DND-41 (cell line): ENCODE measurements at regions not wholly inside any gene's neighbourhood (a gene's known extent, or its start where the extent isn't known, plus 50 kb on each side); places are given as distances from the start of the nearest gene placed in this dataset.

ENCODE experiments used
- ATAC-seq: fragments of 200-7000 bp; cut with Tn5 transposase; 3 replicates; pipeline ENCODE4 v1.9.1; 2021; ENCODE audit warnings: low read depth; ENCODE audit not compliant: insufficient read depth
- DNase-seq: peaks from one replicate; pipeline ENCODE4 v3.0.0-alpha.2; 2020
- H2AFZ ChIP-seq: 2 replicates; pipeline ENCODE4 v1.6.0; 2012; ENCODE audit warnings: low read depth, low read length
- H3K27ac ChIP-seq: 2 replicates; pipeline ENCODE4 v1.5.1; 2012; ENCODE audit warnings: low read length, inconsistent platforms
- H3K27me3 ChIP-seq: fragments of 200-600 bp; sonication (generic); 2 replicates; pipeline ENCODE4 v1.6.0; 2012; ENCODE audit warnings: low read length, mild to moderate bottlenecking, inconsistent platforms; ENCODE audit not compliant: insufficient read depth, poor library complexity
- H3K36me3 ChIP-seq: 2 replicates; pipeline ENCODE4 v1.5.1; 2012; ENCODE audit warnings: low read length, inconsistent platforms; ENCODE audit not compliant: insufficient read depth
- H3K4me1 ChIP-seq: 2 replicates; pipeline ENCODE4 v1.5.1; 2012; ENCODE audit warnings: mild to moderate bottlenecking, low read length; ENCODE audit not compliant: insufficient read depth
- H3K4me2 ChIP-seq: 2 replicates; pipeline ENCODE4 v1.6.0; 2012; ENCODE audit warnings: mild to moderate bottlenecking, moderate library complexity, low read length, inconsistent platforms; ENCODE audit not compliant: insufficient read depth
- H3K4me3 ChIP-seq, 2 experiments: fragments of 200-600 bp in 1 of 2; shearing (Covaris generic) in 1 of 2; 2 replicates each; pipeline ENCODE4 v1.5.1; 2012 to 2016; ENCODE audit warnings: inconsistent platforms in 2 of 2, low read length in 2 of 2, mild to moderate bottlenecking in 2 of 2, low read depth in 1 of 2, moderate library complexity in 1 of 2
- H3K79me2 ChIP-seq: 2 replicates; pipeline ENCODE4 v1.6.0; 2012; ENCODE audit warnings: low read length, inconsistent platforms; ENCODE audit not compliant: insufficient read depth
- H3K9ac ChIP-seq: 2 replicates; pipeline ENCODE4 v1.6.0; 2012; ENCODE audit warnings: low read depth, mild to moderate bottlenecking, inconsistent platforms, low read length, moderate library complexity
- H3K9me3 ChIP-seq: 2 replicates; pipeline ENCODE4 v1.5.1; 2012; ENCODE audit warnings: low read length, moderate library complexity, mild to moderate bottlenecking, inconsistent platforms; ENCODE audit not compliant: insufficient read depth, severe bottlenecking
- H4K20me1 ChIP-seq: 2 replicates; pipeline ENCODE4 v1.6.0; 2012; ENCODE audit warnings: low read length; ENCODE audit not compliant: insufficient read depth
- CTCF ChIP-seq: IDR thresholded peaks from 2 replicates; pipeline ENCODE4 v1.5.1; 2012; ENCODE audit warnings: borderline replicate concordance, low read length, moderate library complexity, mild to moderate bottlenecking; ENCODE audit not compliant: poor library complexity, severe bottlenecking; ENCODE audit errors: extremely low read depth
- EZH2 ChIP-seq: IDR thresholded peaks from 3 replicates; pipeline ENCODE4 v1.6.1; 2012; ENCODE audit warnings: borderline replicate concordance, low read depth, mild to moderate bottlenecking, moderate library complexity, low read length, inconsistent platforms; ENCODE audit not compliant: severe bottlenecking

GRCh38 chr11:111045407-111045803 lies 200.1 kb upstream of the POU2AF2 start:
- no peaks in the 10 kb centered on the region for H3K36me3 ChIP-seq

GRCh38 chr11:111044751-111045406 lies 200.6 kb upstream of the POU2AF2 start:
- Histone ChIP-seq H3K27ac (no peak overlapping the region), H3K79me2 (no peaks in the 10 kb centered on the region), H4K20me1 (no peaks in the 10 kb centered on the region), H3K27me3 (no peaks in the 10 kb centered on the region), H3K9ac (no peak overlapping the region), H3K36me3 (no peaks in the 10 kb centered on the region), H3K4me1 (no peaks in the 10 kb centered on the region), H3K4me2 (no peak overlapping the region), H3K9me3 (peaks cover 1% of the 10 kb centered on the region), H3K4me3 (no peak overlapping the region), H2AFZ (no peak overlapping the region)
- no peak for TF ChIP-seq EZH2
- no peak for TF ChIP-seq CTCF
- ATAC-seq (no peak), DNase-seq (no peak)

More at GRCh38 chr11:111045407-111045803, 200.1 kb upstream of the POU2AF2 start:
- Histone ChIP-seq H3K9ac (no peak overlapping the region), H3K27me3 (no peaks in the 10 kb centered on the region), H2AFZ (no peak overlapping the region), H4K20me1 (no peaks in the 10 kb centered on the region), H3K4me2 (no peak overlapping the region), H3K27ac (no peak overlapping the region), H3K9me3 (no peaks in the 10 kb centered on the region), H3K4me1 (no peaks in the 10 kb centered on the region), H3K79me2 (no peaks in the 10 kb centered on the region), H3K4me3 (no peak overlapping the region)
- ATAC-seq (no peak), DNase-seq (no peak)
- TF ChIP-seq EZH2 (no peak), CTCF (no peak)

- Histone ChIP-seq H3K9ac (no peak overlapping the region), H3K79me2 (no peaks in the 10 kb centered on the region), H3K4me3 (no peak overlapping the region), H3K36me3 (no peaks in the 10 kb centered on the region), H3K27me3 (no peaks in the 10 kb centered on the region), H3K27ac (no peak overlapping the region), H3K9me3 (peaks cover 3% of the 10 kb centered on the region), H2AFZ (no peak overlapping the region), H4K20me1 (no peaks in the 10 kb centered on the region), H3K4me2 (no peak overlapping the region), H3K4me1 (no peaks in the 10 kb centered on the region)
- no peak for ATAC-seq
- TF ChIP-seq EZH2: no peak
- no peak for TF ChIP-seq CTCF
- no peak for DNase-seq
Observed at GRCh38 chr11:111039982-111040381, 205.5 kb upstream of the POU2AF2 start.

- ATAC-seq (no peak), DNase-seq (no peak)
- H3K4me1 ChIP-seq: no peaks in the 10 kb centered on the region
Observed at GRCh38 chr11:111035746-111036145, 209.8 kb upstream of the POU2AF2 start.

More at GRCh38 chr11:111035746-111036145, 209.8 kb upstream of the POU2AF2 start:
- no peak overlapping the region for H3K9ac ChIP-seq
- no peak overlapping the region for H3K4me3 ChIP-seq
- no peak overlapping the region for H3K27ac ChIP-seq
- H2AFZ ChIP-seq: no peak overlapping the region
- no peaks in the 10 kb centered on the region for H4K20me1 ChIP-seq
- no peaks in the 10 kb centered on the region for H3K36me3 ChIP-seq
- H3K9me3 ChIP-seq: peaks cover 3% of the 10 kb centered on the region
- no peaks in the 10 kb centered on the region for H3K27me3 ChIP-seq
- no peak for TF ChIP-seq EZH2
- TF ChIP-seq CTCF: no peak
- H3K79me2 ChIP-seq: no peaks in the 10 kb centered on the region
- H3K4me2 ChIP-seq: no peak overlapping the region
